Fibroblast of lung (primary cell): ENCODE measurements at regions not wholly inside any gene's neighbourhood (a gene's known extent, or its start where the extent isn't known, plus 50 kb on each side); places are given as distances from the start of the nearest gene placed in this dataset.
"Not testable (repeated sequence)": the region's sequence is repeated elsewhere in the genome, so short reads cannot be mapped to it uniquely, and the experiment has no call there.

Source experiments
- DNase-seq, 2 donors: peaks; one replicate each; pipeline versions ENCODE4 v3.0.0 to v3.0.0-alpha.2; 2010; ENCODE audit warnings: low read depth in 2 of 2
- H2AFZ ChIP-seq: 2 replicates; pipeline ENCODE4 v1.5.1; 2012; ENCODE audit warnings: low read length, control low read depth, inconsistent platforms
- H3K27ac ChIP-seq: 2 replicates; pipeline ENCODE4 v1.5.1; 2011; ENCODE audit warnings: low read length, control low read depth; ENCODE audit not compliant: insufficient read depth
- H3K27me3 ChIP-seq: 2 replicates; pipeline ENCODE4 v1.5.1; 2011; ENCODE audit warnings: mild to moderate bottlenecking, low read length; ENCODE audit not compliant: control insufficient read depth, insufficient read depth
- H3K36me3 ChIP-seq: 2 replicates; pipeline ENCODE4 v1.5.1; 2011; ENCODE audit warnings: low read length; ENCODE audit not compliant: control insufficient read depth, insufficient read depth
- H3K4me1 ChIP-seq: 2 replicates; pipeline ENCODE4 v1.5.1; 2011; ENCODE audit warnings: low read length; ENCODE audit not compliant: control insufficient read depth, insufficient read depth; ENCODE audit errors: extremely low read depth
- H3K4me2 ChIP-seq: 2 replicates; pipeline ENCODE4 v1.5.1; 2011; ENCODE audit warnings: low read length, control low read depth; ENCODE audit not compliant: insufficient read depth; ENCODE audit errors: extremely low read depth
- H3K4me3 ChIP-seq, 4 experiments: fragments of 200-600 bp in 1 of 4; sonication (generic) in 1 of 4; replicated peaks in 1 of 4; 2 replicates each; pipeline ENCODE4 v1.5.1; 2011 to 2016; ENCODE audit warnings: low read length in 4 of 4, low read depth in 3 of 4, mild to moderate bottlenecking in 3 of 4, control low read depth in 2 of 4, inconsistent platforms in 1 of 4, mixed read lengths in 1 of 4; ENCODE audit not compliant: insufficient read depth in 1 of 4; ENCODE audit errors: control extremely low read depth in 1 of 4
- H3K79me2 ChIP-seq: 2 replicates; pipeline ENCODE4 v1.5.1; 2012; ENCODE audit warnings: mild to moderate bottlenecking, low read length, inconsistent platforms; ENCODE audit not compliant: control insufficient read depth, insufficient read depth
- H3K9ac ChIP-seq: 2 replicates; pipeline ENCODE4 v1.5.1; 2011; ENCODE audit warnings: mild to moderate bottlenecking, low read length, control low read depth; ENCODE audit not compliant: insufficient read depth
- H3K9me3 ChIP-seq: 2 replicates; pipeline ENCODE4 v1.5.1; 2012; ENCODE audit warnings: low read depth, low read length; ENCODE audit not compliant: control insufficient read depth, insufficient read depth
- H4K20me1 ChIP-seq: 2 replicates; pipeline ENCODE4 v1.5.1; 2011; ENCODE audit warnings: low read length; ENCODE audit not compliant: control insufficient read depth, insufficient read depth; ENCODE audit errors: extremely low read depth
- CTCF ChIP-seq, 2 donors: IDR thresholded peaks in 1 of 2; conservative IDR thresholded peaks in 1 of 2; 1 replicate in 1 of 2; 2 replicates in 1 of 2; pipeline ENCODE4 v1.5.1; 2011 to 2012; ENCODE audit warnings: low read length in 2 of 2, control low read depth in 1 of 2, inconsistent platforms in 1 of 2, low read depth in 1 of 2, mild to moderate bottlenecking in 1 of 2
- EZH2 ChIP-seq: IDR thresholded peaks from 2 replicates; pipeline ENCODE4 v1.5.1; 2012; ENCODE audit warnings: low read length, control low read depth, mild to moderate bottlenecking; ENCODE audit errors: missing control alignments

GRCh38 chr14:52124791-52125684 is 56.2 kb upstream of the NID2 start:
- Histone ChIP-seq H3K4me2 (peak overlapping the region; percentile 30), H3K36me3 (no peaks in the 10 kb centered on the region)

GRCh38 chr14:52122163-52122562 is 53.3 kb upstream of the NID2 start:
- DNase-seq, H3K9me3 ChIP-seq, H3K27me3 ChIP-seq, H3K9ac ChIP-seq, H3K4me3 ChIP-seq, H2AFZ ChIP-seq, H3K27ac ChIP-seq, H3K36me3 ChIP-seq, H4K20me1 ChIP-seq, H3K79me2 ChIP-seq, H3K4me2 ChIP-seq: not testable (repeated sequence)
- H3K4me1 ChIP-seq, result peaks cover 20% of the 10 kb centered on the region

More at GRCh38 chr14:52124791-52125684, 56.2 kb upstream of the NID2 start:
- peak overlapping the region; percentile 84 for H3K27ac ChIP-seq
- no peak for TF ChIP-seq CTCF (conservative IDR thresholded peaks at IDR 0.05 in 1 of 2, IDR thresholded peaks at IDR 0.05 in 1 of 2; ENCODE audit: low read depth in 1 of 2, low read length in 2 of 2)
- no peaks in the 10 kb centered on the region for H3K9me3 ChIP-seq
- no peaks in the 10 kb centered on the region for H4K20me1 ChIP-seq
- H3K27me3 ChIP-seq, result no peaks in the 10 kb centered on the region
- peak overlapping the region; percentile 41 for H3K9ac ChIP-seq
- peak overlapping the region in 1 of 4 experiments; percentile 23 for H3K4me3 ChIP-seq
- peaks cover 16% of the 10 kb centered on the region for H3K4me1 ChIP-seq
- H3K79me2 ChIP-seq, result no peaks in the 10 kb centered on the region
- DNase-seq, result peak; percentile 67 to 92
- no peak overlapping the region for H2AFZ ChIP-seq

GRCh38 chr14:52121441-52121840 is 52.6 kb upstream of the NID2 start:
- peak in 1 of 2 donors; percentile 23 for DNase-seq
- Histone ChIP-seq H3K4me2 (no peak overlapping the region), H2AFZ (no peak overlapping the region), H3K9me3 (no peaks in the 10 kb centered on the region), H3K79me2 (no peaks in the 10 kb centered on the region), H3K27ac (no peak overlapping the region), H4K20me1 (no peaks in the 10 kb centered on the region), H3K4me3 (no peak overlapping the region), H3K27me3 (no peaks in the 10 kb centered on the region), H3K36me3 (no peaks in the 10 kb centered on the region), H3K9ac (no peak overlapping the region), H3K4me1 (peaks cover 25% of the 10 kb centered on the region)
- TF ChIP-seq EZH2 (no peak), CTCF (conservative IDR thresholded peaks at IDR 0.05 in 1 of 2, IDR thresholded peaks at IDR 0.05 in 1 of 2; ENCODE audit: low read depth in 1 of 2, low read length in 2 of 2) (no peak)
